MM.1S (cell line): ENCODE measurements at regions not wholly inside any gene's neighbourhood (a gene's known extent, or its start where the extent isn't known, plus 50 kb on each side); places are given as distances from the start of the nearest gene placed in this dataset.

Experiments
- EZH2 ChIP-seq: fragments of 300-600 bp; sonication (generic); optimal IDR thresholded peaks from 2 replicates; pipeline ENCODE3; 2017; ENCODE audit warnings: low read depth, mild to moderate bottlenecking, antibody characterized with exemption, low read length, mixed read lengths
- TF ChIP-seq, protein P1 (sequence below): fragments of 300-600 bp; sonication (generic); IDR thresholded peaks from 2 replicates; pipeline ENCODE4 v1.5.1; 2016; ENCODE audit warnings: antibody characterized with exemption, low read length, mixed read lengths

GRCh38 chr3:157595259-157595658, 92.0 kb upstream of the VEPH1 start:
- TF ChIP-seq, protein P1, sequence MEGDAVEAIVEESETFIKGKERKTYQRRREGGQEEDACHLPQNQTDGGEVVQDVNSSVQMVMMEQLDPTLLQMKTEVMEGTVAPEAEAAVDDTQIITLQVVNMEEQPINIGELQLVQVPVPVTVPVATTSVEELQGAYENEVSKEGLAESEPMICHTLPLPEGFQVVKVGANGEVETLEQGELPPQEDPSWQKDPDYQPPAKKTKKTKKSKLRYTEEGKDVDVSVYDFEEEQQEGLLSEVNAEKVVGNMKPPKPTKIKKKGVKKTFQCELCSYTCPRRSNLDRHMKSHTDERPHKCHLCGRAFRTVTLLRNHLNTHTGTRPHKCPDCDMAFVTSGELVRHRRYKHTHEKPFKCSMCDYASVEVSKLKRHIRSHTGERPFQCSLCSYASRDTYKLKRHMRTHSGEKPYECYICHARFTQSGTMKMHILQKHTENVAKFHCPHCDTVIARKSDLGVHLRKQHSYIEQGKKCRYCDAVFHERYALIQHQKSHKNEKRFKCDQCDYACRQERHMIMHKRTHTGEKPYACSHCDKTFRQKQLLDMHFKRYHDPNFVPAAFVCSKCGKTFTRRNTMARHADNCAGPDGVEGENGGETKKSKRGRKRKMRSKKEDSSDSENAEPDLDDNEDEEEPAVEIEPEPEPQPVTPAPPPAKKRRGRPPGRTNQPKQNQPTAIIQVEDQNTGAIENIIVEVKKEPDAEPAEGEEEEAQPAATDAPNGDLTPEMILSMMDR, result no peak
- no peak for TF ChIP-seq EZH2
